ENCODE measurements at regions not wholly inside any gene's neighbourhood (a gene's known extent, or its start where the extent isn't known, plus 50 kb on each side); places are given as distances from the start of the nearest gene placed in this dataset.

DNA sequence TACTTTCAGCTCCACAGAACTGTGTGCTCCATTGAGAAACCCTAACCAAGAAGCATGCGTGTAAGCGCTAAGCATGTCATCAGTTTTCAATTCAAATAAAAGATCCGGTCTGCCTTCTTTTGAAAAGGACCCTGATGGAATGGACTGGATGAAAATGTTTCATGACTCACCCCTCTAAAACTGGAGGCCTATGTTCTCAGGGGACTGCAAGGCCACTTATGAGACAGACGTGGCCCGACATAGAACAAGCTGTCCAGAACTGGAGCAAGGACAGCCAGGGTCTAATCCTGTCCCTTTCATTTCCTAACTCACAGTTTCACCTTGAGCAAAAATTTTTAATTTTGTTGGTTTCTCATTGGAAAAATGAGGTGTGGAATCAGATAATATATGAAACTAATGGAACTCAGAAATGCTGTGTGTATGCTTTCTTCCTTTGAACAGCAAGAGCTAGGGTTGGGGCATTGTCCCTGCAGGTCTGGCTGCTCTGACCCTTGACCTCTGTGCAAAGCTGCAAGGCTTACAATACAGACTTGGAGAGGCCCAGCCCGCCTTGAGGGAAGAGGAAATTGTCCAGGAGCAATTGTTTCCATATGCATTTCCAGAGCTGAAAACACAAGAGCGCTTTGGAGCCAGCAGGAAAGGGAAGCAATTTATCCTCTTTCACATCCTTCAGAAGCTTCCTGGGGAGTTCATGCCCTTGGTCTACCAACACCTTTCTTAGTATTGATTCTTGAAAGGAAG, 553.4 kb upstream of the KLF12 start:
- DNase-seq (ENCODE audit: extremely low read depth, low read depth, low spot score), result peak; percentile 72

DNA sequence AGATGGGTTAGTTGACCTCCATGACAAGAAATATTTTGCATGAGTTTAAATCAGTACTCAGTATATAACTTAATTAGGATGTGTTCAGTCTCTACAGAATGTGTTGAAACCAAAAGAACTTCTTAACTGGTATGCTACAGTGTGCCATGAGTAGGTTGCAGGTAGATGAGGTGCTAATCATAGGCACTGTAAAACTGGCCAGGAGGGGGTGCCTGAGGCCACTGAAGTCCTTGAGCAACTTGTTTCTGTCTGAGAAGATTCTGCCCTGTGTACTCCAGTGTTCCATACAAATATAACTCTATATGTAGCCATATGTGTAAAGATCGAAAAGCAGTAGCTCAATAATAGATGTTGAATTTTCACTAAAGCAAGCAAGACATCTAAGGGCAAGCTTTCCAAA, 549.2 kb upstream of the KLF12 start:
- no peak for DNase-seq (ENCODE audit: extremely low read depth, low read depth, low spot score)

DNA sequence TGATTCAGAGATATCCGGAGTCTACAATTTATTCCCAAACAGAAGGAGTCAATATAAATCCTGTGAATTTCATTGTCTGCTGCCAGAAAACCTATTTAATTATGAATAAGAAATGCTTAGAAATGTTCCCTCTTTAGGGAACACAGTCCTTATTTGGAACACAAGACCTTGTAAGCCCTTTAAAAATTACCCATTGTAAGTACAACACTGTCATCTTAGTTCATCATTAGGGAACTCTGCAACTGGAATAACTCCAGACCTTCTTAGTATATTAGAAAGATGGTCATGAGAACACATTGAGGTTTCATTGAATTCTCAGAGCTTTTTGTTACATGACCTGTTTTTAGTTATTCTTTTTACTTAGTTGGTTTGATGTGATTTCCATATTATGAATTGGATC, 548.5 kb upstream of the KLF12 start:
- DNase-seq (ENCODE audit: extremely low read depth, low read depth, low spot score), result no peak

DNA sequence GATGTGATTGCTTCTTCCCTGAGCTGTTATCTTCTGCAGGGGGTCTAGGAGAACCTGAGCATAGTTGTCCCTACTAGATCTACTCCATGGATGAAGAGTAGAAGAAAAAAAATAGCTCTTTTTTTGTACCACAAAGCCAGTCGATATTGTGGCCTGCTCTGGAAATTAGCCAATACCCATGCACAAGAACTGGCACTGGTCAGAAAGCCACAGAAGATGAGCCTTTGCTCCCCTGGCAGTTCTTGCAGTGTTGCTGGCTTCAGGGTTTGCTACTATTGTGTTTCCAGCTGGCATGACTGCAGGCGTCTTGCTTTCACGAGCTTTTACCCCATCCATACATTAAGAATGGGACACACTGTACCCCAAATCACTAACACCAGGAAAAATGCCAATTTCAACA, 547.7 kb upstream of the KLF12 start:
- no peak for DNase-seq (ENCODE audit: extremely low read depth, low read depth, low spot score)

DNA sequence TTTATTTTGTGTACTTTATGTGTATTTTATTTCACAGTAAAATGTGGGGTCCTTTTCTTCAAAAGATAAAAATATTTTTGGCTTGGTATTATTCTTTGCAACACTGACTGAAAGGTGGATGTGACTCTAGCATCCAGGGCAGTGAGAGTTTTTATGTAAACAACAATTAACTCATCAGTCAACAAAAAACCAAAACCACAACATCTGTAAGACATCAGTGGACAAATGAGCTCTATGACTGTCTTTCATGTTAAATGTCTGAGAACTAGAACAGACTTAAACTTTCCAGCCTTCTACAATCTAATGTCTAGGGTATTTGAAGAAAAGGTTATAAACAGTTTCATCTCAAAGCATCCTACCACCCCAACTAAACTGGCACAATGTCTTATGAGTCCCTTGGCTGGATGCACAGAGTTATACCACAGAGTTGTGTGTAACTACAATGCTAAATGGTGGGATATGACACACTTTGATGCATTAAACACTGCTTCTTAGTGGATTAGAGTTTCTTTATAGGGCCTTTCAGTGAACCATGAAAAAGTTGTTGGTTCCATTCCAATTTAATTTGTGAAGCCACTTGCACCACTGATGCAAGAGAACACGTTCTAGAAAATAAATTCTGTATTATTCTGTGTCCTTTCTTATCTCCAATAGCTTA, 544.2 kb upstream of the KLF12 start:
- no peak for DNase-seq (ENCODE audit: extremely low read depth, low read depth, low spot score)

DNA sequence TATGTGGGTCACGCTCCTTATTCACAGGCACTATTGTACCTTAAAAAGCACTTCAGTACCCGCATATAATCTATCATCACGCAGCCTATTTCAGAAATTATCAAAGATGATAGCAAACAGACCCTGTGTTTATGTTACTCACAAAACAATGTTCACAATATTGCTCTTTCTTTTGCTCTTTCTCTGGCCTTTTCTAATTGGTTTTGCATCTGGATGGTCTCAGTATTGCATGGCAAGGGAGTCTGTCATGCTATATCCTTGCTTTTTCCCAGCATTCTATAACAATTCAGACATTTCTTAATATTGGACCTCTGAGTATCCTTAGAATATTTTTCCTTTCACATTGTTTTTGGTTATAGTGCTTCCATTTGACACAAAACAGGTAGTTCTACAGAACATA, 541.8 kb upstream of the KLF12 start:
- no peak for DNase-seq (ENCODE audit: extremely low read depth, low read depth, low spot score)

DNA sequence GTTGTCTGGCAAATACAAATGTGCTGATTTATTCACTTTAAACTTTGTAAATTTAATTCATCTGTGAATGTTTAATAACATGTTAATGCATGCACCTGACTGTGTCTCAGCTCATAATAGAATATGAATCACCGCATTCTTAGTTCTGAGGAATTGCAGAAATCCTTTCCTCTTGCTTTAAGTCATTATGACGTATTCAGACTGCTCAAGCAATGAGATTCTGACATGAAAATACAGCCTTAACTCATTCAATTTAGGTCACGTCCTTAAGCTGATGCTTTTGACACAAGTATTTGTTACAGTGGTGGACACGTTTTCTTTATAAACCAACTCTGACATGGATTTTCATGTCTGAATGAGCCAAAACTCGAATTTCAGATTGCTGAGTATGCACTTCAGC, 541.0 kb upstream of the KLF12 start:
- DNase-seq (ENCODE audit: extremely low read depth, low read depth, low spot score), result no peak

DNA sequence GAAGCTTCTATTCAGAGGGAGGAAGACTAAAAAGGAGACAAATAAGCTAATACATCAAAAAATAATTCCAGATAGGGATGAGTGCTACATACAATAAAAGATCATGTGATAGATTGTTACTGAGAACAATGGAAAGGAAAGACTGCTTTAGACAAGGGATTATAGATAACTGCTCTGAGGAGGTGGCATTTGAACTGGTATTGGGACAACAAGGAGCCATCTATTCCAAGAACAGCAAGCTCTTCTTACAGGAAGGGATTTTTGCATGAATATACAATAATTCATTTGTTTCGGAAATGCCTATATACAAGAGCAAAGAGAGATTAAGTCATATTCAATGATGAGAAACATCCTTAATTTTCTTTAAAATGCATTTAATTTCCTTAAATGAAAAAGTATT, 540.5 kb upstream of the KLF12 start:
- no peak for DNase-seq (ENCODE audit: extremely low read depth, low read depth, low spot score)

DNA sequence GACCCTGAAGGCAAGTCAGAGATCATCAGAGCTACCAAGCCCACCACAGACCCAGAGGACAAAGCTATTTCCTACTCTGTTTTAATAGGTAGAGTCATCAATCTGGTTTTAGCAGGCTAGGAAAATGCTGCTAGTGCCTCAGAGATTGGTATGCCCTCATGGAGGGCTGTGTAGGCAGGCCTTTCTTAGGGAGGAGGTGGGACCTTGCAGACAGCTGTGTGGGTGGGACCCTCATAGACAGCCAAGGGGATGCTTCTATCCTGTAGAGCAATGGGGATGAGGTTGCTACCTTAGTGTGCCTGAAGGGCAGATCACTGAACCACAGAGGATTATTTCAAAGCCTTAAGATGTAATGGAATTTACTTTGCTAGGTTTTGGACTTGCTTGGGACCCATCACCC, 534.9 kb upstream of the KLF12 start:
- DNase-seq (ENCODE audit: extremely low read depth, low read depth, low spot score), result no peak

DNA sequence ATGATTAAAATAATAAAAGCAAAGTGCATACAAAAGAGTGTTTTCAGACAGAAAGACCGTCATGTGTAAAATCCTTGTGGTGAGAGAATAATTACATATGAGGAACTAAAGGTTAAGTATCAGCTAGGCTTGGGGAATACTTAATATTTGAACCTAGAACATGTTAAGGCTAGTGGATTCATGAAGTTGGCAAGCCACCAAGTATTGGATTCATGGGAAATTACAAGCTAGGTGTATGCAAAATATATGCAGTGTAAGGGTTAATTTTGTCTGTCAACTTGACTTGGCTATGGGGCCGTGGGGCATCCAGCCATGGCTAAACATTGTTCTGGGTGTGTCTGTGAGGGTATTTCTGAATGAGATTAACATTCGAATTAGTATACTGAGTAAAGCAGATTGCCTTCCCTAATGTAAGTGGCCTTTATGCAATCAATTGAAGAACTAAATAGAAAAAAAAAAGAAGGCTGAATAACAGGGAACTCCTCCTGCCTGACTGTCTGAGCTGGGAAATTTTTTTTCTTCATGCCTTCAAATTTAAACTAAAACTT, 533.5 kb upstream of the KLF12 start:
- no peak for DNase-seq (ENCODE audit: extremely low read depth, low read depth, low spot score)

DNA sequence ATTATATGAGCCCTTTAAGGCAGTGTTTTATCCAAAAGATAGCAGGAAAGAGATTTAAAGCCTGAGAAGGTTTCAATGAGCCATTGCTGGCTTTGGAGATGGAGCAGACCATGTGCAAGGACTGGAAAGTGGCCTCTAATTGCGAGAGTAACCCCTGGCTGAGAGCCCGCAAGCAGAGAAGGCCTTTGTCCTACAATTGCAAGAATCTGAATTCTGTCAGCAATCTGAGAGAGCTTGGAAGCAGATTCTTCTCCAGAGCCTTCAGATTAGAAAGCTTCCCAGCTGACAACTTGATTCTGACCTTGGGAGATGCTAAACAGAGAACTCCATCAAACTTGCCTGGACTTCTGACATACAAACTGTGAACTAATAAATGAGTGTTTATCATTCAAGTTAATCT, 528.7 kb upstream of the KLF12 start:
- no peak for DNase-seq (ENCODE audit: extremely low read depth, low read depth, low spot score)

DNA sequence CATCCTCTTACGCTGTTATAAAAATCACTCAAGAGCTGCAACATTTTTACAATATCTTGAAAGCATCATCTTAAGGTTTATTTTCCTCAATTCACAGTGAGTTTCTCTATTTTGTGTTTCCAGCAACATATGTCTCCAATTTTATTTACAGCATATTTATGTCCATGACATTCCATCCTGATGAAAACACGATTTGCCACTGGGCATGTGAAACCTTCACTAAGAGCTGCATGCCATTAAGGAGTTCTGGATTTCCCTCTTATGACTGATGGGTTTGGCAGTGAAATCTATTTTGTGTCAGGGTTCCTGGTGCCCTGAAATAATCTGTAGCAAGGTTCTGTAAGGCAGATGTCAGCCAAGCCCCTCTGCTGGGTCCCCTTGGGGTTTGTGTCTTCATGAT, 527.6 kb upstream of the KLF12 start:
- no peak for DNase-seq (ENCODE audit: extremely low read depth, low read depth, low spot score)

DNA sequence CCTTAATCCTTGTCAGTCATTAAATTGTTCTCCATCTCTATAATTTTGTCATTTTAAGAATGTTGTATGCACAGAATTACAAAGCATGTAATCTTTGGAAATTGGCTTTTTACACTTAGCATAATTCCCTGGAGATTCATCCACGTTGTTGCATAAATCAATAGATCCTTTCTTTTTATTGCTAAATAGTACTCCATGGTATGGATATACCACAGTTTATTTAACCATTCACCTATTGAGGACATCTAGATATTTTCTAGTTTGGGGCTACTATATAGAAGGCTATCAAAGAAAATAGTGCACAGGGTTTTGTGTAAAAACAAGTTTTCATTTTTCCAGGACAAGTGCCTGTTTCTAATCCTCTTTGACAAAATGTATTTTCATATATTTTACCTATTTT, 523.6 kb upstream of the KLF12 start:
- DNase-seq (ENCODE audit: extremely low read depth, low read depth, low spot score), result no peak

DNA sequence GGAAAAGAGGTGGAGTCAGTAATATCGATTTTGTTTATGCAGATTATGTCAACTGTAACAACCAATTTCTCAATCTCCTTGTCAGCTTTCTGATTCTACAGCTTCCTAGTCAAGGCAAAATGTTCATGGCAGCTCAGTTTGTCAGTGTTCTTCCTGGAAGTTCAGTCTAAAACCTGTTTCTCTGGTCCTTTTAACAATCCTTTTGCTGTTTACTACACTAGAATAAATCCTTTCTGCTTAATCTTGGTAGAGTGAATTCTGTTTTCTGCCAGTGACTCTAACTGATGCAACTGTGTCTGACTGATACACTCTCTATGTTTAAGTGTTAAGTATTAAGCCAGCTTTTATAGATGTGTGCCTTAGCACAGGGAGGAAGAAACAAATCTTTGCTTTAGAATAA, 516.9 kb upstream of the KLF12 start:
- no peak for DNase-seq (ENCODE audit: extremely low read depth, low read depth, low spot score)

DNA sequence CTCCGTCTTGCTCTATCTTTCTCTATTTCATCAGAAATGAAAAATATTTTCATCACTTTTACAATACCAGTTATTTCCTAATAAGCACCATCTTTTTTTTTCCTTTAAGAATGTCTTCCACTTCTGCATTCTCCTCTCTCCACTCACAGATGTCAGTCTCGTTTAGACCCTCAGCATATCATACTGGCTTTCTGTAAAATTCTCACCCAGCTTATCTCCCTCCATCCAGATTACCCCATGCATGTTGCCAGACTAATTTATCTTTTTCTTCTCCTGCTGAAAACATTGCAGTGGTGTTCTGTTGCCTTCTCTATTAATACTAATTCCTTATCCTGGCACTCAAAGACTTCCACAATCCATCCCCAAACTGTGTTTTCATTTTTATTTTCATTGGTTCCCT, 513.8 kb upstream of the KLF12 start:
- DNase-seq (ENCODE audit: extremely low read depth, low read depth, low spot score), result no peak

DNA sequence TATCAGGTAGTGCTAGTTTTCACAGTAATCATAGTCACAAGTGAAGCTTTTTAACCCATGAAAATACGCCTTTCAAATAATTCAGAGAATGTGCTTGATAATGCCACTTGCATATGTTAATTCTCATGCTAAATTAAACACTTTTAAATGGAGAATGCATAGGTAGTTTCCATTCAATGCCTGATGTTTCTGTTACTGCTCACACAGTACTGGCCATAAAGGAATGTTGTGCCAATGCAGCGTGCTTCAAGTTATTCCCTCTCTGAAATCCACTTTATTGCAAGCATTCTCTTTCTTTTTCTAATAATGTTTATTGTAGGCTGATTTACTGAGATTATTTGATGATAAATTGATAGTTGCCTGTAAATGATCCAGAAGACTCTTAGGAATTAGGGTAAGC, 513.0 kb upstream of the KLF12 start:
- DNase-seq (ENCODE audit: extremely low read depth, low read depth, low spot score), result no peak

DNA sequence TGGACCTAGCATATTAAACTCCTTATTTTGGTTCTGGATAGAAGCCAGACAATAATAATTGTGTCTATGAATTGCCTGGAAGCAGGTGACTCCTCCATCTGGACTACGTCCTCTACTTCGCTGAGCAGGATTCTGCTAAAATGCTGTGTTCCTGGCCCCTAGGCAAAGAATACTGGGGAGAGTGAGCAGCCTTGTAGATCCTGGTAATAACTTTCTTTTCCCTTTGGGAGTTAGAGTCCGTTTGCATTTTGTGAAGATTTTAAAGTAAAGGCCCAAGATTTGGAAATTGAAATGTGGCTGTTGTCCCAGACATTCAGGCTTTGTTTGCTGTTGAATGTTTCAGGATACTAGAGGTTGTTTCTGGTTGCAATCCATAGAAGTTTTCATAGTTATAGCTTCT, 511.9 kb upstream of the KLF12 start:
- no peak for DNase-seq (ENCODE audit: extremely low read depth, low read depth, low spot score)

DNA sequence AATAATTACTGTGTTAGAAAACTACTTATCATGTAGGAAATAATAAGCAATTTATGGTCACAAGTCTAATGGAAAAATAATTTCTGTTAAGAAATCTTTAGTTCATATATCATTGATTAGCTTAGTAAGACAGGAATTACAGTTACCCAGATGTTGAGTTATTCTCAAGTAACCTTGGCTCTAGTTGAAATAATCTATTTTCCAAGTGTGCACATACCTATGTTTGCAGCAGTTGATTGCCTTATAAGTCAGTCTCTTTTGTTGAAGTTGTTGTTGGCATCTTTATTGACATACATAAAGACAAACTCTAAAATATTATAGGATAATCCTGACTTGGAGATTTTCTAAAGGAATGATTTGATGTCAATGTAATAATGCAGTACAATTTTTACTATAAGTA, 511.4 kb upstream of the KLF12 start:
- no peak for DNase-seq (ENCODE audit: extremely low read depth, low read depth, low spot score)

DNA sequence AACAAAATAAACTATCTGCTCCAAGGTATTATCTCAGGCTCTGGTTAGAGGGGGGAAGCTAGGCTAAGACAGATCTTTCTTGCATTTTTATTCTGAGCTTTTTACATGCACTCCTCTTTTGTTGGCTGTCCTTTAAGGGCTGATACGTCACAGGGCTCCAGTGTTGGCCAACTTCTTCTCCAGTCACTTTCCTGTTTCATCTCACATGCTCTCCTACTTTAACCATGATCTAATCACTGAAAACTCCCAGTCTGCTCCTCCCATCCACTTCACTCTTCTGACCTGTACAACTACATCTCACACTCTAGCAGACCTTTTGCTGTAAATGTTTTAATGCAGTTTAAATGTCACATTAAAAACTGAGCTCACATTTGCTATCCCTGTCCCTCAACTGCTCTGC, 510.0 kb upstream of the KLF12 start:
- DNase-seq (ENCODE audit: extremely low read depth, low read depth, low spot score), result no peak

DNA sequence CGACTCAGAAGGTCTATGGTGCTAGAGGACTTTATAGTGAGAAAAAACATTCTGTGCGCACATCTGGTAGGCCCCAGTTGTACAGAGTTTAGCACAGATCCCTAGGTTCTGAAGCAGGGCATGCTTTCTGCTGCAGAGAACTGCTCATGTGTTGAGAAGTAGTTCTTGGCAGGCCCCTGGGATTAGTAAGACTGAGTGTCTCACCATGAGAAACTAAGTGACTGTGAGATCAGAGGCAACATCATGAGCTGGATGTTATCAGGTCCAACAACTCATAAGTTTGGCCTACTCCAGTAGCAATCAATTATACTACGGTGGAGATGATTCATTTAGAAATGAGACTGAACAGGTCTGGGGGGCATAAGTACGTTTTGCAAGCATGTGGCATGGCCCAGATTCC, 507.4 kb upstream of the KLF12 start:
- no peak for DNase-seq (ENCODE audit: extremely low read depth, low read depth, low spot score)

DNA sequence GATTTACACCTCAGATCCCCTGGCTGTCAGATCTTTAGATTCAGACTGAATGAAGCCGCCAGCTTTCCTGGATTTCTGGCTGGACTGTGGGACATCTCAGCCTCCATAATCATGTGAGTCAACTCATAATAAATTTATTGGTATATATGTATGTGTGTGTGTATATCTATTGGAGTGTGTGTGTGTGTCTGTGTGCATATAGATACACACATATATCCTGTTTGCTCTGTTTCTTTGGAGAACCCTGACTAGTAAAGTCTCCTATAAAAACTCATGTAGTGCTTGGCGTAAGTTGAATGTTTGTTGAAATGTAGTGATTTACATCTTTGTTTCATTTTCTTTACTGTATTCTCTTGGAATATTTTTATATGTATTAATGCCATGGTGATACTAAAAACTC, 499.5 kb upstream of the KLF12 start:
- DNase-seq (ENCODE audit: extremely low read depth, low read depth, low spot score), result no peak

DNA sequence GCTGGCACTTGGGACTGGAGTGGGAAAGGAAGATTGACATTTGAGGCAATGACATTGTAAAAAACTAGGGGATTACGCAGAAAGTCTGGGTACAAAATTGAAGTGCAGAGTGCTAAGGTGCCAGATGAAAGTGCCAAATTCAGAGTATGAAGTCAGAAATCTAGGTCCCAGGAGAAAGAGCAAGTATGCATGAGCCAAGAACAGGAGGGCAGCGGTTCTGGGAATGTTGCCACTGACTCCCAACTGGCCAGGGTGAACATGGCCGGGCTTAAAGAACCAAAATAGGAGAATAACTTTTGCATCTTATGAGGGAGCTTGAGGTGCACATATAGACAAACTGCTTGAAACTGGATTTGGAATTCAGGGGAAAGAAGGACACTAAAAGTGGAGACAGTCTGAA, 495.8 kb upstream of the KLF12 start:
- DNase-seq (ENCODE audit: extremely low read depth, low read depth, low spot score), result no peak

DNA sequence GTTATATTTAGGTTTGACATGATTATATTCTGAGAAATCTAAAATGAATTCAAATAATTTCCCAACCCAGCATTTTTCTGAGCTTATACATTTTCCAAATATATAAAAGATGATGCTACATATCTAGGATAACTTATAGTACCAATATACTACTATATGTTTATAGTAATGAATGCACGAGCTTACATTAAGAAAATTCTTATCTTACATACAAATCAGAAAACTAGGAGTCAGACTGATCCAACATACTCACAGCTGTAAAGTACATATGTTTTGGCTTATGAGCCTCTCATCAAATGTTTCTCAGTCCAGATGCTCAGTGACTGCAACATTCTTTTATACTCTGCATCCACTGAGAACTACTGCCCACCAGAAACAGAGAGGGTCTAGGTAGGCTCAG, 491.3 kb upstream of the KLF12 start:
- DNase-seq (ENCODE audit: extremely low read depth, low read depth, low spot score), result no peak

Measured in glomerular endothelial cell (primary cell).